GM18867 (cell line): ENCODE measurements at regions not wholly inside any gene's neighbourhood (a gene's known extent, or its start where the extent isn't known, plus 50 kb on each side); places are given as distances from the start of the nearest gene placed in this dataset.
A peak's percentile ranks its signal among the peaks of the same experiment; 100 is the strongest.
"Not testable (repeated sequence)": the region's sequence is repeated elsewhere in the genome, so short reads cannot be mapped to it uniquely, and the experiment has no call there.

ENCODE experiments used
- ATAC-seq: cut with Tn5 transposase; IDR thresholded peaks from one replicate; pipeline ENCODE4 v1.9.1; 2021; ENCODE audit warnings: mild to moderate bottlenecking, moderate library complexity; ENCODE audit not compliant: unreplicated experiment

DNA sequence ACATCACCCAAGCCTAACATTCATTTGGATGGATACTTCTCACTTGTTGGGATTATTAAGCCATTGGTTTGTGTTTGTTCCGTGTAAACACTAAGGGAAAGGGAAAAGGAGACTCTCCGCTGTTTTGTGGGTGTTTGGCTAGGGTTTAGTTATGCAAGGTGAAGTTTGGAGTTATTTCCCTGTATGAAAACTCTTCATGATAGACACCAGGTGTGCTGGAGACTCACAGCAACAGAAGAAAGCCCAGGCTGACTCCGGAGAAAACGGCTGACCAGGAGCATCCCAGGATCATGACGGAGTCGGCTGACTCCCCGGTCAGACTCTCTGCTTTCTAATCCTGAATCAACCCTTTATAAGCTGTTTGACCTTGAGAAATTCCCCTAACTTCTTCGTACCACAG, 94.1 kb upstream of the KLF6 start:
- ATAC-seq = no peak

DNA sequence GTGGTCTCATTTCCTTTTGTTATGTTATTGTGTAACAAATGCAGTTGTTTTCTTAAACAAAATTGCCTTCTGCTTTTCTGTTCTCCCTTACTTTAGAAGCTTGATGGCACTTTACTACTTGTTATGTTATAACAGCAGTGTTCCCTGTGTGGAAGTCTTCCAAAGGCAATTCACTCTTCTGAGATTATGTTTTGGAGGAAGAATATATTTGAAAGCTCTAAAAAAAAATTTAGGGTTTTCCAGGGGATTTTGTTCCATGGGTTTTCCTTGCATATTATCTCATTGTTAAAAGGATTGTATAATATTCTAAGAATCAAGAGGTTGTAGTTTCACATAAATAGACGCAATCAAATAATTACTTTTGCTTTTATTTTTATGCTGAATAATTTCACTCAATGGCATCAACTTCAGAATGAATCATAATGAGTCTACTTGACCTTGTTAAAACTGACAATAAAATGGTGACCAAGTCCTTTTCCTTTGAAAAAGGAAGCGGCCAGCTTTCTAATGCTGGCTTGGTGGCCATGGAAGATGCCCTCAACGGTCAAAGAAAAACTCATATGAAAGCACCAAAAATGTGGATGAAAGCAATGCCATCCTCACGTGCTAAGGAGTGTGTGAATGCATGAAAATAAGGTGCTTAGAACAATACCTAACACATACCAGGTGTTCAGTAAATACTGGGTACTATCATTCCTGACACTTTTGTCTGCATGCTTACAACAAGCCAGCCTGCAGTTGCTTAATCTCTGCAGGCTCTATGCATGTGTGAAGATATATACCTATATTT, 92.4 kb upstream of the KLF6 start:
- no peak for ATAC-seq

DNA sequence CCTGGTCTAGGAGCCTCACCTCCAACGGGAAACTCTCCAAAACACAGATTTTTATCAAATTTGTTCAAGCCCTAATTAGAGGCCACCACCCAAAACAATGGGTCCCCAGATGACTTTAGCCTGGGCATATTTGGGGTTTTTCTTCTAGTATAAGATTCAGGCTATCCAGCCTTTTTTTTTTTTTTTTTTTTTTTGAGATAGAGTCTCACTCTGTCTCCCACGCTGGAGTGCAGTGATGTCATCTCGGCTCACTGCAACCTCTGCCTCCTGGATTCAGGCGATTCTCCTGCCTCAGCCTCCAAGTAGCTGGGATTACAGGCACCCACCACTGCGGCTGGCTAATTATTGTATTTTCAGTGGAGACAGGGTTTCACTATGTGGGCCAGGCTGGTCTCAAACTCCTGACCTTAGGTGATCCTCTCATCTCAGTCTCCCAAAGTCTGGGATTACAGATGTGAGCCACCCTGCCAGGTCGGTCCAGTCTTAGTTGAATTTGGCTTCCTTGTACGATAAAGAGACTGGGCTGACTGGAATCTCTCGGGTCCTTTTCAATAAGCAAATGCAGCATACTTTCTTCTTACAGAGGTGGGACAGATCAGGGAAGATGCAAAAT, 91.4 kb upstream of the KLF6 start:
- no peak for ATAC-seq

DNA sequence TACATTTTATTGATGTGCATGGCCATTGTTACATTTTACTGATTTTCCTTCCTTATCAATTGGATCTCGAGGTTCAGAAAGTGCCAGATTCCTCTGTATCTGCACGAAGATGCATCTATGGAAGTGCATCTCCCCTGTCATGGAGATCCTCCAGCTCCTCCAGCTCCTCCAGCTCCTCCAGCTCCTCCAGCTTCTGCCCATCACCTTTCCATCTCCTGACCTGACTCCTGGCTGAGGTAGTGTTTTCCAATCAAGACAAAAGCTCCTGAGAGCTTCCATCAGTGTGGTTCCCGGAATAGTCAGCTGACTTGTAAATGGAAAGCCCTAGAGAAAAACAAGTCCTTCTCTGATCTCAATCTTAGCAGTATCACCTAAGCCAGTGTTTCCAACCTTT, 90.8 kb upstream of the KLF6 start:
- no peak for ATAC-seq

DNA sequence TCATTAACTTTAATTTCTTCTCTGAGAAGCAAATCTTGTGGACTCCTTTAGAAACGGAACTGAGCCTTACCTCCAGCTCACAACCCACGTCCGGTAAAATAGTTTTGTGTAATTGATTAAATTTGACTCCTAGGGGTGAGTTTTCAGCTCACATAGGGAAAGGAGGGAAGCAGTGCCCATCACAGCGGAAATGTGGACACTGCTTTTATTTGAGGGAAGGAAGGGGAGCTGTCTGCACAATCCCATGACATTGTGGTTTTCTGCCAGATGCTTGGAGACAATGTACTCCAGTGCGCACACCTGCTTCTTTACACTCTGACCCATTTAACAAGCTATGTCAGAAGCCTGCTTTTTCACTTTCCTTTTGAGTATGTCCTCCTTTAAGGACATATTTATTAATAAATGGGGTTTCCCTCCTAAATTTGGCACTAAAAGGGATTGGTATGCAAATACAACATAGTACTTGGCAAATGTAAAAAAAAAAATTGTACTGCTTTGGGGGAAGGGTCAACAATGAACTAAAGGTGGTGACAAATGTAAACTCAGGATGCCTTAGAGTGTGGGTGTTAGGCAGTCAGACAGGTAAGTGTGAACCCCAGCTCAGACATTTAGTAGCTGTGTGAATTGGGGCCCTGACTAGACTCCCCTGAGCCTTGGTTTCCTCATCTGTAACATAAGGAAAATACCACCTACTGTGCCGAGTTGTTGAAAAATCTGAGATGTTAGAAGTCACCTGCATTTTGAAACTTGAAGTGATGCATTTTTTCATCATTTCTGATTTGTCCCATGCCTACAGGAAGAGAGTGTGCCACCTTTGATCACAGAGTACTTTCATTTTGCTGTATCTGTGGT, 90.2 kb upstream of the KLF6 start:
- peak; percentile 66 for ATAC-seq

DNA sequence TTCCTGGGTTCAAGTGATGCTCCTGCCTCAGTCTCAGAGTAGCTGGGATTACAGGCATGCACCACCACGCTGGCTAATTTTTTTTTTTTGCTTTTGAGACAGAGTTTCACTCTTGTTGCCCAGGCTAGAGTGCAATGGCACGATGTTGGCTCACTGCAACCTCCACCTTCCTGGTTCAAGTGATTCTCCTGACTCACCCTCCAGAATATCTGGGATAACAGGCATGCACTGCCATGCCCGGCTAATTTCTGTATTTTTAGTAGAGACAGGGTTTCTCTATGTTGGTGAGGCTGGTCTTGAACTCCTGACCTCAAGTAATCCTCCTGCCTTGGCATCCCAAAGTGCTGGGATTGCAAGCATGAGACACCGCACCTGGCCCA, 89.6 kb upstream of the KLF6 start:
- not testable (repeated sequence) for ATAC-seq

DNA sequence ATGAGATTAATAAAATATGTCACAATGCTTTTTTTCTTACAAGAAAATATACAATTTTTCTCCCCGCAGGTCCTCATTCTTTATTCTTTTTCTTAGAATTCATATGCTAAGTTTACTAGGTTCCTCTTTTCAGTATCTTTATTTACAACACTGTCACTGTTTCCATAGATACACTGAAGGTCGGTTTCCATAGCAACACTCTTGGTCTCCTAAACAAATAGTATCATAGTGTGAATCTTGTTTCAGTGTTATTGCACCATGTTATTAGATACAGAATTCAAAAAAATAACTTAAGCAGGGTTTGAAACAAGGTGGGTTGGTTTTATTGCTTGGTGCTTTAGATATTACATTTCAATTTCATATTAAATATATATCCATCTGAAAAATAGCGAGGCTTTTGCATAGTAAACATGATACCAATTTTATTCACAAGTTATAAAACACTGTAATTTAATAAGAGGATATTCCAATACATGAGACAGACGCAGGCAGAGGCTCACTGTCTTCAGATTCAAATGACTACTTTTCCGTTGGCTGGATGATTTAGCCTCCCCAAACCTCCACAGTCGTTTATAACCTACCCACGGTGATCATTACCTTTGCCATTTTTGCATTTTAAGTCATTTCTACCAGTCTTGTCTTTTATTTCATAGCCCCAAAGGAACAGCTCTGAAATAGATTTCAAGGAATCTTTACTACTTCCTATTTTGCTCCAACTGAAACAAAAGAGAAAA, 88.9 kb upstream of the KLF6 start:
- peak; percentile 70 for ATAC-seq

DNA sequence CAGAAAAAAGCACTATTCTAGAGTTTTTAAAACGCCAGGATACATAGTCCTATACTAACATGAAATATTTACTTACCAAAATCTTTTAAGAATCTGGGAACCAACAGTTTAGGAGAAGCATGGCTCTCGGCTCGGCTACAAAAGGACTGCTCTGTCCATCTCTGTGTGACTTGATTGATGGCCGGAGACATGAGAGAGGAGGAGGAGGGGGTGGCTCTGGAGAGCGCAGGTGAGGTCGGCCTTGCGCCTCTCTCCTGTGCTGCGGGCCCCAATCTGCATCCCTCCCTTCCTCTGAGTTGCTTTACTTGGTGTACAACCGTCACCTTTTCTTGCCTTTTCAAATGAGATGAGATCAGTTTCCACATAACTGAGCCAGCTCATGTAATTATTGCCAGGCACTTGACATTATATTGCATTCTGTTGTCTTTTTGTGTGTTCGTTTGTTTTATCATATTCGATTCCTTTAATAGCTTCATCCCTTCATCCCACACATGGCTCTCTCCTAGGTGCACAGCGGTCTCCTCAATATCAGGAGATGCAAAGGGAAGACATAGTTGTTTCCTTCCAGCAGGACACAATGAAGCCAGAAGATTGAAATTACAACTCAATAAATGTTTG, 87.8 kb upstream of the KLF6 start:
- ATAC-seq = no peak

DNA sequence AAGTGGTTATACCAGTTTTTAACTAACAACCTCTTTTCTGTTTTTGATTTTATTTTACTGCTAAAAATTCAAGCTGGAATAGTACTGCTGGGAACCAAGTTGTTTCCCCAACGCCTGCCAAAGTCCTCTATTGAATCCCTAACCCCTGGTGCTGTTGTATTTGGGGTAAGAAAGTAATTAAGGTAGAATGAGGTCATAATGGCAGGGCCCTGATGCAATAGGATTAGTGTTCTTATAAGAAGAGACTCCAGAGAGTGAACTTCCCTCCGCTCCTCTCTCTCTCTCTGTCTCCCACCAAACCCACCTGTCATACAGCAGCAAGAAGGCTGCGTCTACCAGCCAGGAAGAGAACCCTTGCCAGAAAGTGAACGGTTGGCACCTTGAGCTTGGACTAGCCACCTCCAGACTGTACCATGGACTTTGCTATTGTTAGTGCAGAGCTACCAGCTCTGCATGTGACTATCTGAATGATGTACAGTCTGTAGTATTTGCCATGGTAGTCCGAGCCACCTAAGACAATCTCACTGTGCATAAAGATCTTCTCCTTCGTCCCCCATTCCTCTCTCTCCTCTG, 86.5 kb upstream of the KLF6 start:
- no peak for ATAC-seq

DNA sequence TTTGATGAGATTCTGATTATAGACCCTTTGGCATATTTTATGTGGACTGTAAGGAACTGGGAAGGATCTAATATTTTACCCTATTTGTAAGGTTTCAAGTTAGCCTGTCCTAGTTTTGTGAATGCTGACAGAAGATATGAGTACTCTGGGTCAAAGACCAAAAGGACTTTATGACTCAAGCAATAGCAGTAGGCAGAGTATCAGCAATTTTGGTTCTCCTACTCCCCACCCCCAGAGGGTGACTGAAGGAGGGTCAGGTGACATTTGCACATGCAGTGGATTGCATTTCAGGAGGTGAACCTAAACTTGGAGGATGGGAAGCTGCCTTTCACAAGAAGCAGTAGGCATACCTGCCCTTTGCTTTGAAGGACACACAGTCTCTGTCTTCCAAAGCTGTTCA, 84.0 kb upstream of the KLF6 start:
- peak; percentile 29 for ATAC-seq

DNA sequence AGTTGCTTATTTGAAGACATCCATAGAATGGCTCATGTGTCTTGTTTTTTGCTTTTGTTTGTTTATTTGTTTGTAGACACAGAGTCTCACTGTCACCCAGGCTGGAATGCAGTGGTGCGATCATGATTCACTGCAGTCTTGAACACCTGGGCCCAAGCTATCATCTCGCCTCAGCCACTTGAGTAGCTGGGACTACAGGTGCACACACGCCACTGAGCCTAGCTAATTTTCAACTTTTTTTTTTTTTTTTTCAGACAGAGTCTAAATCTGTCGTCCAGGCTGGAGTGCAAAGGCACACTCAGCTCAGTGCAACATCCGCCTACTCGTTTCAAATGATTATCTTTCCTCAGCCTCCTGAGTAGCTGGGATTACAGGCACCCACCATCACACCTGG, 83.3 kb upstream of the KLF6 start:
- peak; percentile 41 for ATAC-seq

DNA sequence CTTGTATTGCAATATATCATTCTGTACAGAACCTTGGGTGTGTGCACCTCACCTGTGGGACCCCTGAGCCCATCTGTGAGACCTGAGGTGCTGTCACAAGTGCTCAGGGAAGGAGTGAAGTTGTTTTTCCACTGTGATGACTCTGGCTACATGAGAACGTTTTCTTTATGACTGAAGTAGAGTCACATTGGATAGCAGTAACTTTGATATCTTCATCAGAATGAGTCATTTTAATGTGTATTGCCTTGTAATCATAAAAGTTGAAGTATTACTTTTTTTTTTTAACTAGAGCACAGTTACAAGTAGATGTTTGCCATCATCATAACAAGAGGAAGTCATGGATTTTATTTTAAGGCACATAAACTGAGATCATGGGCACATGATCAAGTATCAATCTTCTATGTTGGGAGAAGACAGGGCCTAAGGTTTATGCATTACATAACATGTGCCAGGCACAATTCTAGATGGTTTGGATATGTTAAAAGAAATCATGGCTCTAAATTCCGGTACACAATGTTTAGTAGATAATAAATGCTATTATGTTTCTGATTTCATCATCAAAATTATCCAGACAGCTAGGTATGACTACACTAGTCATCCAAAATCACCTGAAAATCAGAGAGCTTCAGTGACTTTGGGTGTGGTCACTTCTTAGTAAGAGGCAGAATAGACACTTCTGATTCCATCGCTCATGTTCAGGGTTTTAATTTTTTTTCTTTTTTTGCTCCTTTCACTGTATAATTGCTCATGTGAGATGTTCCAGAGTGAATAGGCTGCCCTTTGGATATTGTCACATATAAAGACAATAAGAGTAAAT, 82.7 kb upstream of the KLF6 start:
- no peak for ATAC-seq

DNA sequence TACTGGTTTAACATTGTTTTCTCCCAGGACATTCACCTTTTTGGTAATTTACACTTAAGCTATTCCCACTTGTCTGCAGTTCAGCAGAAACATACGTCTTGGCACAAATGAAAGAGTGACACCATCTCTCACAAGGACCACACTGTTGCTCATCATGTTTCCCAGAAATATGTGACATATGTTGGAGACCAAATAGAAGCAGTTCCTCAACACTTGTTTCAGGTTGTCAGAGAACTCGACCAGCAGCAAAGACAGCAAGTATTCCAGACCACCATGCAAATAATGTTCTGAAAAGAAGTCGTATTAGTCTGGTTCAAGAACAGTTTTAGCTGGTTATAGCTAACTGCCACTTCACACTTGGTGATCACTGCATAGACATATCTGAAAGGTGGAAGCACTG, 81.3 kb upstream of the KLF6 start:
- ATAC-seq = peak; percentile 44

DNA sequence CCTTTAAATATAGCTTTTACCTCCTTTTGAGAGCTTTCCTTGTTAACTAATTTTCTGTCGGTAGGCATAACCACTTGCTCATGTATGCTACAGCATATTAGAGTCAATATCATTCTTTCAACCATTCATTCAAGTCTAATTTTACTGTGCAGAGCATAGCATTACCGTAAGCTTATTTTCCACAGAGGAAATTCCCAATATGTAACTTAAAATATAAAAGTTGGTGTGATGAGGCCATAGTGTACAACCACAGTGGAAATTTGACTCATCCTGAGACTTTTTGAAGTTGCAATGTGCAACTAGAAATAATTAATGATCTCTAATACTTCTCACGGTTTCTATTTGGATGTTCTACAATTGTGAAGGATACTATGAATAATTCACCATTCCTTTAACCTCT, 80.6 kb upstream of the KLF6 start:
- peak; percentile 25 for ATAC-seq

DNA sequence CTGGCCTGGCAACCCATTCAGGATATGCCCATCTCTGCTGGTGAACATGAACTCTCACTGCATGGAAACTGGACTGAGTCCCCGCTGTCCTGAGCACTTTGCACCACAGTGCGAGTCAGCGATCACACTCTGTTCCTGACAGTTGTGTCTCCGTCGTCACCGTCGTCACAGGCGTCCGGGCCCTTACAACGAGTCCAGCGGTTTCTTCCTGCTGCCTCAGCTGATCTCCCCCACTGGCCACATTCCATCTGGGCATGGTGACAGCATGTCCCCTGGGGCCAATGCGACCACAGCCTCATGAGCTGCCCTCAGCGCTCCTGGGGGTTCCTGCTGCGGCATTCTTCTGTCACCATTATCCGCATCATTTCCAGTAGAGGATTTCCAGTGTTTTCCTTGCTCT, 76.8 kb upstream of the KLF6 start:
- ATAC-seq = no peak

DNA sequence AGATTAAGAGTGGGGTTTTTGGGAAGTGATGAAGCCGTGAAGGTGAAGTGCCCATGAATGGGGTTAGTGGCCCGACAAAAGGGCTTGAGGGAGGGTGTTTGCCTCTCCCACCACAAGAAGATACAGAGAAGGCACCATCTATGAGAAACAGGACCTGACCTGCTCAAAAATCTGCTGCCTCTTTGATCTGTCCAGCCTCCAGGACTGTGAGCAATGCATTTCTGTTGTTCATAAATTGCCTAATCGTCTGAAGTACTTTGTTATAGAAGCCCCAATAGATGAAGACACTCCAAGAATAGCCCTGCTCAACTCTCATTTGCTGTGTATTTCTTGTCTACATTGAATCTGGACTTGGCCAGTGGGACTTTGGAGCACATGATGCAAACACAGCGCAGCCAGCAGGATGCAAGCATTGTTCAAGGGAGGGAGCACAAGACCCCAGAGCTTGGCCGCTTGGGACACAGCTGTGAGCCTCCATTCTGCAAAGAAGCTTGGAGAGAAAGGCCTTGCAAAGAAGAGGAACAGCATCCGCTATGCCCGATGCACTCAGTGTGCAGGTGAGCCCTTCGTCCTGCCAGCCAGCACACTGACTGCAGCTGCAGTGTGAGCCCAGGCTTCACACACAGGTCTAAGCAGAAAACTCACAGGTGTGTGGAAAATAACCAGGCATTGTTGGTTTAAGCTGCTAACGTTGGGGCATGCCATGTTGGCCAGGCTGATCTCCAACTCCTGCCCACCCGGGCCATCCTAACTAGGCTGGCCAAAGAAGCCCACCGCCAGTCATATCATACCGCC, 73.2 kb upstream of the KLF6 start:
- no peak for ATAC-seq

DNA sequence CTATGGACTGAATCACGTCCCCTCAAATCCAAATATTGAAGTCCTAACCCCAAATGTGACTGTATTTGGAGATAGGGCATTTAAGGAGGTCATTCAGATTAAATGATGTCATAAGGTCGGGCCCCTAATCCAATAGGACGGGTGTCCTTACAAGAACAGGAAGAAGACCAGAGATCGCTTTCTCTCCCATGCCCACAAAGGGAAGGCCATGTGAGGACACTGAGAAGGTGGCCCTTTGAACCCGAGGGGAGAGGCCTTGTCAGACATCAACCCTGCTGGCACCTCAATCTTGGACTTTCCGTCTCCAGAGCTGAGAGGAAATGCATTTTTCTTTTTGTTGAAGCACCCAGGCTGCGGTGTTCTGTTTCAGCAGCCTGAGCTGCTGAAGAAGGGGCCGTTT, 72.3 kb upstream of the KLF6 start:
- ATAC-seq = no peak

DNA sequence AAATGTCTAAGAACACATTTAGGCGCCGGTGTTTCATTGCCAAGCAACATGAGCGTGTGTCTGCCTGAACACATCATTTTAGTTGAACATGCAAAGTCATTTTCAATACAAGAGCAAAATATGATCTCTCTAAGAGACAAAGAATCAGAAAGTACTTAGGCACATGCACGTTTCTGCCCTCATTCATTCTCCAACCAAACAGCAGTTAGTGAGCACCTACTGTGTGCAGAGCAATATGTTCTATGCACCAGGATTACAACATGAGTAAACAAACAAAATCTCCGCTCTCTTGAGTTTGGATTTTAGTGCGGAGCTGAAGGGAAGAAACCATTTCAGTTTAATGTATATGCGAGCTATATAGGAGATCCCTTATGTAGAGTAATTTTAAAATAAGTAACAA, 71.6 kb upstream of the KLF6 start:
- ATAC-seq = no peak
